ENCODE measurements at regions not wholly inside any gene's neighbourhood (a gene's known extent, or its start where the extent isn't known, plus 50 kb on each side); places are given as distances from the start of the nearest gene placed in this dataset.

GRCh38 chr4:32251926-32252325, 1531.8 kb downstream of the PCDH7 start:
- ChIA-PET POLR2A (no interaction called here), RAD21 (ENCODE audit: low non-redundant PET in 1 of 2, low total read pairs in 2 of 2, uncharacterized antibody in 2 of 2, unreplicated experiment in 2 of 2) (no interaction called here), CTCF (no interaction called here)
- ATAC-seq (no peak), DNase-seq (ENCODE audit: low read depth, low spot score) (no peak)
- H2AFZ ChIP-seq (ENCODE audit: low read depth, low read length, poor library complexity, severe bottlenecking), result no peak overlapping the region
- no peak overlapping the region for H3K4me2 ChIP-seq (ENCODE audit: low read length)
- no peaks in the 10 kb centered on the region; the same call in 1 of the 2 replicates for H3K9me2 ChIP-seq (ENCODE audit: insufficient read depth)
- H3K36me3 ChIP-seq (ENCODE audit: control insufficient read depth in 1 of 2, insufficient read depth in 2 of 2, low read length in 2 of 2), result no peaks in the 10 kb centered on the region
- H3K9ac ChIP-seq (ENCODE audit: low read length), result no peak overlapping the region
- intact Hi-C loops (cut with micrococcal nuclease), result no loop called here
- no peak overlapping the region for H3K27ac ChIP-seq (ENCODE audit: low read depth, low read length)
- no peaks in the 10 kb centered on the region for H3K79me2 ChIP-seq (ENCODE audit: insufficient read depth, low read length)
- H3K4me1 ChIP-seq (ENCODE audit: control insufficient read depth in 1 of 2, insufficient read depth in 2 of 2, low read length in 2 of 2), result no peaks in the 10 kb centered on the region
- H3K4me3 ChIP-seq (replicated peaks in 1 of 2; ENCODE audit: low read depth in 1 of 2, low read length in 2 of 2), result no peak overlapping the region
- BruUV-seq (replicated peaks), result no TSS peak
- no peaks in the 10 kb centered on the region for H3K9me3 ChIP-seq (ENCODE audit: control insufficient read depth in 1 of 2, insufficient read depth in 1 of 2, low read depth in 1 of 2, low read length in 2 of 2)
- no peaks in the 10 kb centered on the region for H4K20me1 ChIP-seq (ENCODE audit: insufficient read depth)
- no peak for TF ChIP-seq SRF (IDR thresholded peaks at IDR 0.05; ENCODE audit: low read depth)
- no peak for TF ChIP-seq EZH2phosphoT487 (IDR thresholded peaks at IDR 0.05; ENCODE audit: borderline replicate concordance)
- no peak for TF ChIP-seq POLR2AphosphoS5 (IDR thresholded peaks at IDR 0.05; ENCODE audit: low read depth, low read length)
- TF ChIP-seq, protein P1, sequence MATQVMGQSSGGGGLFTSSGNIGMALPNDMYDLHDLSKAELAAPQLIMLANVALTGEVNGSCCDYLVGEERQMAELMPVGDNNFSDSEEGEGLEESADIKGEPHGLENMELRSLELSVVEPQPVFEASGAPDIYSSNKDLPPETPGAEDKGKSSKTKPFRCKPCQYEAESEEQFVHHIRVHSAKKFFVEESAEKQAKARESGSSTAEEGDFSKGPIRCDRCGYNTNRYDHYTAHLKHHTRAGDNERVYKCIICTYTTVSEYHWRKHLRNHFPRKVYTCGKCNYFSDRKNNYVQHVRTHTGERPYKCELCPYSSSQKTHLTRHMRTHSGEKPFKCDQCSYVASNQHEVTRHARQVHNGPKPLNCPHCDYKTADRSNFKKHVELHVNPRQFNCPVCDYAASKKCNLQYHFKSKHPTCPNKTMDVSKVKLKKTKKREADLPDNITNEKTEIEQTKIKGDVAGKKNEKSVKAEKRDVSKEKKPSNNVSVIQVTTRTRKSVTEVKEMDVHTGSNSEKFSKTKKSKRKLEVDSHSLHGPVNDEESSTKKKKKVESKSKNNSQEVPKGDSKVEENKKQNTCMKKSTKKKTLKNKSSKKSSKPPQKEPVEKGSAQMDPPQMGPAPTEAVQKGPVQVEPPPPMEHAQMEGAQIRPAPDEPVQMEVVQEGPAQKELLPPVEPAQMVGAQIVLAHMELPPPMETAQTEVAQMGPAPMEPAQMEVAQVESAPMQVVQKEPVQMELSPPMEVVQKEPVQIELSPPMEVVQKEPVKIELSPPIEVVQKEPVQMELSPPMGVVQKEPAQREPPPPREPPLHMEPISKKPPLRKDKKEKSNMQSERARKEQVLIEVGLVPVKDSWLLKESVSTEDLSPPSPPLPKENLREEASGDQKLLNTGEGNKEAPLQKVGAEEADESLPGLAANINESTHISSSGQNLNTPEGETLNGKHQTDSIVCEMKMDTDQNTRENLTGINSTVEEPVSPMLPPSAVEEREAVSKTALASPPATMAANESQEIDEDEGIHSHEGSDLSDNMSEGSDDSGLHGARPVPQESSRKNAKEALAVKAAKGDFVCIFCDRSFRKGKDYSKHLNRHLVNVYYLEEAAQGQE (IDR thresholded peaks at IDR 0.05; ENCODE audit: low read depth), result no peak
- no peak for TF ChIP-seq YY1 (IDR thresholded peaks at IDR 0.05; ENCODE audit: extremely low read depth, insufficient replicate concordance, low read depth, low read length)
- no peak for TF ChIP-seq POLR2A (IDR thresholded peaks at IDR 0.05; ENCODE audit: borderline replicate concordance, extremely low read depth, insufficient read depth, insufficient read length)
- TF ChIP-seq, protein P2, sequence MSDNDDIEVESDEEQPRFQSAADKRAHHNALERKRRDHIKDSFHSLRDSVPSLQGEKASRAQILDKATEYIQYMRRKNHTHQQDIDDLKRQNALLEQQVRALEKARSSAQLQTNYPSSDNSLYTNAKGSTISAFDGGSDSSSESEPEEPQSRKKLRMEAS (IDR thresholded peaks at IDR 0.05), result no peak
- no peak for TF ChIP-seq JUND (IDR thresholded peaks at IDR 0.05)
- TF ChIP-seq CBX3 (IDR thresholded peaks at IDR 0.05; ENCODE audit: low read depth), result no peak
- no peak for TF ChIP-seq ZFX (IDR thresholded peaks at IDR 0.05)
- no peak for TF ChIP-seq ELF1 (IDR thresholded peaks at IDR 0.05; ENCODE audit: borderline replicate concordance, low read depth)
- no peak for TF ChIP-seq EGR1 (IDR thresholded peaks at IDR 0.05; ENCODE audit: low read depth)
- no peak for TF ChIP-seq ZNF274 (IDR thresholded peaks at IDR 0.05; ENCODE audit: low read depth, low read length)
- H3K27me3 ChIP-seq (ENCODE audit: insufficient read depth, low read length), result no peaks in the 10 kb centered on the region

Measured in HCT116 (cell line).